ENCODE measurements at regions not wholly inside any gene's neighbourhood (a gene's known extent, or its start where the extent isn't known, plus 50 kb on each side); places are given as distances from the start of the nearest gene placed in this dataset.

DNA sequence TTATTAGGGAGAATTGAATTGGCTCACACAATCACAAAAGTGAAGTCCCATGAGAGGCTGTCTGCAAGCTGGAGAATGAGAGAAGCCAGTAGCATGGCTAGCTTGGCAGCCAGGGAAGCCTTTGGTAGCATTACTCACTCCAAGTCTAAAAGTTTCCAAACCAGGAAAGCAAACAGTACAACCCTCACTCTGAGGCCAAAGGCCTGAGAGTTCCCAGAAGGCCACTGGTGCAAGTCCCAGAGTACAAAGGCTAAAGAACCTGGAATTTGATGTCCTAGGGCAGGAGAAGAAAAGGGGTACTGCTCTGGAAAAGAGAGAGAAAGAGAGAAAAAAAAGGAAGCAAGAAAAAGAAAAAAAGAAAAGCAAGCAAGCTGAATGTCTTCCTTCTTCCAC, 318.2 kb downstream of the RND3 start:
- POLR2A ChIA-PET: no interaction called here
- ATAC-seq (no peak), DNase-seq (ENCODE audit: low read depth, low spot score) (no peak)
- Histone ChIP-seq H3K27ac (ENCODE audit: low read depth, low read length) (no peak overlapping the region), H3K4me2 (ENCODE audit: low read length) (no peak overlapping the region), H2AFZ (ENCODE audit: low read depth, low read length, poor library complexity, severe bottlenecking) (no peak overlapping the region), H3K4me3 (replicated peaks in 1 of 2; ENCODE audit: low read depth in 1 of 2, low read length in 2 of 2) (no peak overlapping the region), H3K4me1 (ENCODE audit: control insufficient read depth in 1 of 2, insufficient read depth in 2 of 2, low read length in 2 of 2) (peaks cover 0 to 9% of the 10 kb centered on the region in 2 experiments; a peak in 2 of 4 replicates), H3K9ac (ENCODE audit: low read length) (no peak overlapping the region), H3K9me3 (ENCODE audit: control insufficient read depth in 1 of 2, insufficient read depth in 1 of 2, low read depth in 1 of 2, low read length in 2 of 2) (no peaks in the 10 kb centered on the region), H3K9me2 (ENCODE audit: insufficient read depth) (no peaks in the 10 kb centered on the region), H3K27me3 (ENCODE audit: insufficient read depth, low read length) (no peaks in the 10 kb centered on the region), H3K79me2 (ENCODE audit: insufficient read depth, low read length) (no peaks in the 10 kb centered on the region), H4K20me1 (ENCODE audit: insufficient read depth) (no peaks in the 10 kb centered on the region), H3K36me3 (ENCODE audit: control insufficient read depth in 1 of 2, insufficient read depth in 2 of 2, low read length in 2 of 2) (no peaks in the 10 kb centered on the region)
- CTCF ChIA-PET: no interaction called here
- RAD21 ChIA-PET (ENCODE audit: low non-redundant PET in 1 of 2, low total read pairs in 2 of 2, uncharacterized antibody in 2 of 2, unreplicated experiment in 2 of 2): no interaction called here
- TF ChIP-seq ZFX (IDR thresholded peaks at IDR 0.05) (no peak), SP1 (IDR thresholded peaks at IDR 0.05; ENCODE audit: low read depth) (no peak), JUND (IDR thresholded peaks at IDR 0.05) (no peak), EZH2phosphoT487 (IDR thresholded peaks at IDR 0.05; ENCODE audit: borderline replicate concordance) (no peak), EGR1 (IDR thresholded peaks at IDR 0.05; ENCODE audit: low read depth) (no peak), SRF (IDR thresholded peaks at IDR 0.05; ENCODE audit: low read depth) (no peak)
- TF ChIP-seq, protein P1, sequence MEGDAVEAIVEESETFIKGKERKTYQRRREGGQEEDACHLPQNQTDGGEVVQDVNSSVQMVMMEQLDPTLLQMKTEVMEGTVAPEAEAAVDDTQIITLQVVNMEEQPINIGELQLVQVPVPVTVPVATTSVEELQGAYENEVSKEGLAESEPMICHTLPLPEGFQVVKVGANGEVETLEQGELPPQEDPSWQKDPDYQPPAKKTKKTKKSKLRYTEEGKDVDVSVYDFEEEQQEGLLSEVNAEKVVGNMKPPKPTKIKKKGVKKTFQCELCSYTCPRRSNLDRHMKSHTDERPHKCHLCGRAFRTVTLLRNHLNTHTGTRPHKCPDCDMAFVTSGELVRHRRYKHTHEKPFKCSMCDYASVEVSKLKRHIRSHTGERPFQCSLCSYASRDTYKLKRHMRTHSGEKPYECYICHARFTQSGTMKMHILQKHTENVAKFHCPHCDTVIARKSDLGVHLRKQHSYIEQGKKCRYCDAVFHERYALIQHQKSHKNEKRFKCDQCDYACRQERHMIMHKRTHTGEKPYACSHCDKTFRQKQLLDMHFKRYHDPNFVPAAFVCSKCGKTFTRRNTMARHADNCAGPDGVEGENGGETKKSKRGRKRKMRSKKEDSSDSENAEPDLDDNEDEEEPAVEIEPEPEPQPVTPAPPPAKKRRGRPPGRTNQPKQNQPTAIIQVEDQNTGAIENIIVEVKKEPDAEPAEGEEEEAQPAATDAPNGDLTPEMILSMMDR (IDR thresholded peaks at IDR 0.05 in 2 of 3, conservative IDR thresholded peaks at IDR 0.05 in 1 of 3; ENCODE audit: borderline replicate concordance in 1 of 3, insufficient read depth in 1 of 3, low read depth in 2 of 3, low read length in 2 of 3): no peak
- intact Hi-C loops (cut with micrococcal nuclease): no loop called here
- no TSS peak for BruUV-seq (replicated peaks)

DNA sequence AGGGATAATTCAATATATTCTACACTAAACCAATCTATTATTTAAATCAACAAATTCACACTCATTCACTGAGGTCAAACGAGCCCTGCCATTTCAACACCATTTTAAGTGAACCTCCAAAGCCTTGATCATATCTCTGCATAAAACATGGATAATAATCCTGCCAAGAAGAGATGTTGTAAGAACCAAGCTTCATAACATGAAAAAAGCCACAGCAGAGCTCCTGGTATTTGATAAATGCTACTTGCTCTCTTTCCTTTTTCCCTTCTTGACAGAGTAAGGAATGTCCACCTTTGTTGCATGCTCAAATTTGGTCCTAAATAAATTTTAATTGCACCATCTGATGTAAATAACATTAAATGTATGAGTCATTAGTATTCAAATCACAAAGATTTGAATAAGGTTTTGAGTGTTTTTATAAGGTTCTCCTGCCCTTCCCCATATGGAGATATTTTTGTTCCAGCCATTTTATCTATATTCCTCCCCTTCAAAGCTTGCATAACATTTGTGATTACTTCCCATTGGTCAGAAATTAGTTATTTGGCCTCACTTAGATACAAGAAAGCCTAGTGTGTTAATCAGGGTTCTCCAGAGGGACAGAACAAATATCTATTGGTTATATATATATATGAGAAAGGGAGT, 318.8 kb downstream of the RND3 start:
- no peak for DNase-seq (ENCODE audit: low read depth, low spot score)
- Histone ChIP-seq H3K9ac (ENCODE audit: low read length) (no peak overlapping the region), H3K4me1 (ENCODE audit: control insufficient read depth in 1 of 2, insufficient read depth in 2 of 2, low read length in 2 of 2) (peaks cover 0 to 9% of the 10 kb centered on the region in 2 experiments; a peak in 2 of 4 replicates), H3K9me3 (ENCODE audit: control insufficient read depth in 1 of 2, insufficient read depth in 1 of 2, low read depth in 1 of 2, low read length in 2 of 2) (no peaks in the 10 kb centered on the region), H3K9me2 (ENCODE audit: insufficient read depth) (no peaks in the 10 kb centered on the region), H3K27me3 (ENCODE audit: insufficient read depth, low read length) (no peaks in the 10 kb centered on the region), H3K4me3 (replicated peaks in 1 of 2; ENCODE audit: low read depth in 1 of 2, low read length in 2 of 2) (no peak overlapping the region), H3K4me2 (ENCODE audit: low read length) (no peak overlapping the region), H2AFZ (ENCODE audit: low read depth, low read length, poor library complexity, severe bottlenecking) (no peak overlapping the region), H4K20me1 (ENCODE audit: insufficient read depth) (no peaks in the 10 kb centered on the region), H3K27ac (ENCODE audit: low read depth, low read length) (no peak overlapping the region), H3K36me3 (ENCODE audit: control insufficient read depth in 1 of 2, insufficient read depth in 2 of 2, low read length in 2 of 2) (no peaks in the 10 kb centered on the region), H3K79me2 (ENCODE audit: insufficient read depth, low read length) (no peaks in the 10 kb centered on the region)
- RAD21 ChIA-PET (ENCODE audit: low non-redundant PET in 1 of 2, low total read pairs in 2 of 2, uncharacterized antibody in 2 of 2, unreplicated experiment in 2 of 2): no interaction called here
- ATAC-seq: no peak
- intact Hi-C loops (cut with micrococcal nuclease): no loop called here
- POLR2A ChIA-PET: no interaction called here
- CTCF ChIA-PET: no interaction called here
- no TSS peak for BruUV-seq (replicated peaks)
- TF ChIP-seq FOSL1 (IDR thresholded peaks at IDR 0.05; ENCODE audit: low read depth): no peak
- no peak for TF ChIP-seq SIN3A (IDR thresholded peaks at IDR 0.05; ENCODE audit: low read depth)
- no peak for TF ChIP-seq ZFX (IDR thresholded peaks at IDR 0.05)
- TF ChIP-seq EGR1 (IDR thresholded peaks at IDR 0.05; ENCODE audit: low read depth): no peak
- TF ChIP-seq YY1 (IDR thresholded peaks at IDR 0.05; ENCODE audit: extremely low read depth, insufficient replicate concordance, low read depth, low read length): no peak
- TF ChIP-seq JUND (IDR thresholded peaks at IDR 0.05): no peak
- TF ChIP-seq EZH2phosphoT487 (IDR thresholded peaks at IDR 0.05; ENCODE audit: borderline replicate concordance): no peak
- TF ChIP-seq, protein P2, sequence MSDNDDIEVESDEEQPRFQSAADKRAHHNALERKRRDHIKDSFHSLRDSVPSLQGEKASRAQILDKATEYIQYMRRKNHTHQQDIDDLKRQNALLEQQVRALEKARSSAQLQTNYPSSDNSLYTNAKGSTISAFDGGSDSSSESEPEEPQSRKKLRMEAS (IDR thresholded peaks at IDR 0.05): no peak
- TF ChIP-seq, protein P3, sequence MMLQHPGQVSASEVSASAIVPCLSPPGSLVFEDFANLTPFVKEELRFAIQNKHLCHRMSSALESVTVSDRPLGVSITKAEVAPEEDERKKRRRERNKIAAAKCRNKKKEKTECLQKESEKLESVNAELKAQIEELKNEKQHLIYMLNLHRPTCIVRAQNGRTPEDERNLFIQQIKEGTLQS (IDR thresholded peaks at IDR 0.05): no peak
- TF ChIP-seq RAD21 (IDR thresholded peaks at IDR 0.05; ENCODE audit: low read depth): no peak
- TF ChIP-seq SRF (IDR thresholded peaks at IDR 0.05; ENCODE audit: low read depth): no peak
- no peak for TF ChIP-seq CBX3 (IDR thresholded peaks at IDR 0.05; ENCODE audit: low read depth)
- no peak for TF ChIP-seq CEBPB (IDR thresholded peaks at IDR 0.05; ENCODE audit: low read depth)
- TF ChIP-seq, protein P4, sequence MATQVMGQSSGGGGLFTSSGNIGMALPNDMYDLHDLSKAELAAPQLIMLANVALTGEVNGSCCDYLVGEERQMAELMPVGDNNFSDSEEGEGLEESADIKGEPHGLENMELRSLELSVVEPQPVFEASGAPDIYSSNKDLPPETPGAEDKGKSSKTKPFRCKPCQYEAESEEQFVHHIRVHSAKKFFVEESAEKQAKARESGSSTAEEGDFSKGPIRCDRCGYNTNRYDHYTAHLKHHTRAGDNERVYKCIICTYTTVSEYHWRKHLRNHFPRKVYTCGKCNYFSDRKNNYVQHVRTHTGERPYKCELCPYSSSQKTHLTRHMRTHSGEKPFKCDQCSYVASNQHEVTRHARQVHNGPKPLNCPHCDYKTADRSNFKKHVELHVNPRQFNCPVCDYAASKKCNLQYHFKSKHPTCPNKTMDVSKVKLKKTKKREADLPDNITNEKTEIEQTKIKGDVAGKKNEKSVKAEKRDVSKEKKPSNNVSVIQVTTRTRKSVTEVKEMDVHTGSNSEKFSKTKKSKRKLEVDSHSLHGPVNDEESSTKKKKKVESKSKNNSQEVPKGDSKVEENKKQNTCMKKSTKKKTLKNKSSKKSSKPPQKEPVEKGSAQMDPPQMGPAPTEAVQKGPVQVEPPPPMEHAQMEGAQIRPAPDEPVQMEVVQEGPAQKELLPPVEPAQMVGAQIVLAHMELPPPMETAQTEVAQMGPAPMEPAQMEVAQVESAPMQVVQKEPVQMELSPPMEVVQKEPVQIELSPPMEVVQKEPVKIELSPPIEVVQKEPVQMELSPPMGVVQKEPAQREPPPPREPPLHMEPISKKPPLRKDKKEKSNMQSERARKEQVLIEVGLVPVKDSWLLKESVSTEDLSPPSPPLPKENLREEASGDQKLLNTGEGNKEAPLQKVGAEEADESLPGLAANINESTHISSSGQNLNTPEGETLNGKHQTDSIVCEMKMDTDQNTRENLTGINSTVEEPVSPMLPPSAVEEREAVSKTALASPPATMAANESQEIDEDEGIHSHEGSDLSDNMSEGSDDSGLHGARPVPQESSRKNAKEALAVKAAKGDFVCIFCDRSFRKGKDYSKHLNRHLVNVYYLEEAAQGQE (IDR thresholded peaks at IDR 0.05; ENCODE audit: low read depth): no peak
